Central memory CD4-positive, alpha-beta T cell (primary cell): ENCODE measurements at regions not wholly inside any gene's neighbourhood (a gene's known extent, or its start where the extent isn't known, plus 50 kb on each side); places are given as distances from the start of the nearest gene placed in this dataset.

ENCODE experiments used
- DNase-seq: peaks from one replicate; pipeline ENCODE4 v3.0.0; 2022

DNA sequence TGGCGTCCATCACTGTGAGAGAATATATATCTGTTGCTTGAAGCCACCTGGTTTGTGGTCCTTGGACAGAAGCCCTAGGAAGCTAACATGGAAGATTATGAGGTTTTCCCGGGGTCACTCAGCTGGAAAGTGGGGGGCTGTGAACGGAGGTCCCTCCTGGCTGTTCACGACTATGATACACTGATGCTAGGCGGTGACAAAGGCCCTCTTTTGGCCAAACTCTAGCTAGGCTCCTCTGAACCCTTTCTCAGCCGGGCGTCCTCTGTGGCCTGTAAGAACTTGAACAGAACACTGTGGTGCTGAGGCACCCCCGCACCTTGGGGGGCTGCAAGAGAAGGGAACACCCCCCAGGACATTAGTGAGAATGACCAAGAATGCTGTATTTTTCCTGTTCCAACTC lies 164.6 kb downstream of the TFCP2L1 start:
- no peak for DNase-seq

DNA sequence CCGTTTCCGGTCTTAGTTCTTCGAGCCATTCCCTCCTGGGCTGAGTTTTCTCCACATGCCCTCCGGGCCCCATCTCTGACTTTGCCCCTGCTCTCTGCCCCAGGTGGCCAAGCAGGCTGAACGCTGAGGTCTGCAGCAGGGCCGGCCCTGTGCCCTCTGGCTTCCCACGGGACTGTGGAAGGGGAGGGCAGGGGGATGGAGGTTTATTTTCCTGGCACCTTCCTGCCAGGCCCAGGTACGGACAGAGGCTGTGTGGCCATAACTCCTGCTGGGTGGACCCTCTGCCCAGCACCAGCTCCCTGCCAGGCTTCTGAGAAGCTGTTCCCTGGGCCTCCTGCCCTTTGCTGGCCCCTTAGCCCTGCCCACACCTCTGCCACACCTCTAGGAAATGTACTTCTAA lies 164.0 kb downstream of the TFCP2L1 start:
- no peak for DNase-seq

GRCh38 chr2:121121661-121122060 lies 163.3 kb downstream of the TFCP2L1 start:
- no peak for DNase-seq

- DNase-seq, result no peak
Measured at GRCh38 chr2:121123268-121123667, 161.7 kb downstream of the TFCP2L1 start.

DNA sequence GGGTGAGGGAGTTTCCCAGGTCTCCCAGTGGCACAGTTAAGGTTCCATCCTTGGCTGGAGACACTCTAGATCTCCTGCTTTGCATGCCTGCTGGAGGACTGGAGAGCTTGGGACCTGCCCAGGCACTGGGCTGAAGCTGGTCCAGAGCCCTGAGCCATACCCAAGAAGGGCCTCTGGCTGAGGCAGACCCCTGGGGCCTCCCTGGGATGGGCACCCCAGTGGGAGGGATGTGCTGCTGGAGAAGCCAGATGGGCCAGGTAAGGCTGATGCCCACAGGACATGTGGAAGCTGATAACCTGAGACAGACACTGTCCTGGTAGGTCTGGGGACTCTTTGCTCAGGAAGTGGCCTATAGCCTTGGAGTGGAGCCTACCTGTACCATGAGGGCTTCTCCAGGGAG lies 160.7 kb downstream of the TFCP2L1 start:
- no peak for DNase-seq

DNA sequence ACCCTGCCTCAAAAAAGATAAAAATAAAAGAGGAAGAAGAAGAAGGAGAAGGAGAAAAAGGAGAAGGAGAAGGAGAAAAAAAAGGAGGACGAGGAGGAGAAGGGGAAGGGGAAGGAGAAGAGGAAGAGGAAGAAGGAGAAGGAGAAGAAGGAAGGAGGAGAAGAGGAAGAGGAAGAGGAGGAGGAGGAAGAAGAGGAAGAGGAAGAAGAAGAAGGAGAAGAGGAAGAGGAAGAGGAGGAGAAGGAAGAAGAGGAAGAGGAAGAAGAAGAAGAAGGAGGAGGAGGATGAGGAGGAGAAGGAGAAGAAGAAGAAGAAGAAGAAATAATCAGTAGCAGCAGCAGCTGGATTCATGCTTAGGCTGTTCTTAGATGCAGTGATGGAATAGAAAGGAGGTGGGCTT lies 159.7 kb downstream of the TFCP2L1 start:
- DNase-seq, result no peak

DNA sequence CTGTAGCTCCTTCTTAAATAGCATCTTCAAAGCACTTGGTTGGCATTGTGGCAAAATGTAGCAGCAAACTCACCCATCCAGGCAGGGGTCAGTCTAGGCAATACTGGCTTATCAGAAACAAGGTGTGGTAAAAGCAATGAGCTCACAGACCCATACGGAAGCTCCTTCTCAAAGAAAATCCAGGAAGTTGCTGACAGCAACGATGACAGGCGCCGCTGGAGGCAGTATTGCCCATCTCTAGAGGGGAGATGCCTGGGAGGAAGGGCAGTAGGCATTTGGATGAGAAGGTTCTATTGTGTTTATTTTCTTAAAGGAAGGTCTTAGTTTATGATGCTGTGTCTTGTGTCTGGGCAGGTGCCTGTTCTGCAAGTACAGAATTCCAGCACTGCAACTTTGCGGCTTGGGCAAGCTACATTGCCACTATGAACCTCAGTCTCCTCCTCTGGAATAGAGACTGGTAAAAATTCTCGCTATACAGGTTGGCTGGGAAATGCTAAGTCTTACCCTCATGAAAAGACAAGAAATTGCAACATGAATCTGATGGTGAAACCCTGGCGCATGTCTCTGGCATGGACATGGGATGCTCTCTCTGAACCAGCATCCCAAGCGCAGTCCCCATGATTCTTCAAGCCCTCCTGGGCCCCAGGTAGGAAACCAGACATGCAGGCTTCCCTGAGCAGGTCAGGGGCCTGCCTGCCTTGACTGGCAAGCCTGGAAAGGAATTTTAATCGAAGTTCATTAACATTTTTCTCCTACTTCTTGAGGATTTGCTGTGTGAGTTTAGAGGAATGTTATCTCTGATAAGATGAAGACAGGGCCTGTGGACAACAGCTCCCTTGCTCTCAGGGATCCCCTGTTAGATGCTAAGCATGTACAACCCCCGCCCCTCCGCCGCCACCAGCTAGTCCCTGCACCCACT lies 156.0 kb downstream of the TFCP2L1 start:
- DNase-seq, result no peak

- DNase-seq, result no peak
Measured at GRCh38 chr2:121129692-121130091, 155.3 kb downstream of the TFCP2L1 start.

- DNase-seq, result no peak
Measured at GRCh38 chr2:121130301-121130850, 154.6 kb downstream of the TFCP2L1 start.

GRCh38 chr2:121131375-121131774 lies 153.6 kb downstream of the TFCP2L1 start:
- no peak for DNase-seq

DNA sequence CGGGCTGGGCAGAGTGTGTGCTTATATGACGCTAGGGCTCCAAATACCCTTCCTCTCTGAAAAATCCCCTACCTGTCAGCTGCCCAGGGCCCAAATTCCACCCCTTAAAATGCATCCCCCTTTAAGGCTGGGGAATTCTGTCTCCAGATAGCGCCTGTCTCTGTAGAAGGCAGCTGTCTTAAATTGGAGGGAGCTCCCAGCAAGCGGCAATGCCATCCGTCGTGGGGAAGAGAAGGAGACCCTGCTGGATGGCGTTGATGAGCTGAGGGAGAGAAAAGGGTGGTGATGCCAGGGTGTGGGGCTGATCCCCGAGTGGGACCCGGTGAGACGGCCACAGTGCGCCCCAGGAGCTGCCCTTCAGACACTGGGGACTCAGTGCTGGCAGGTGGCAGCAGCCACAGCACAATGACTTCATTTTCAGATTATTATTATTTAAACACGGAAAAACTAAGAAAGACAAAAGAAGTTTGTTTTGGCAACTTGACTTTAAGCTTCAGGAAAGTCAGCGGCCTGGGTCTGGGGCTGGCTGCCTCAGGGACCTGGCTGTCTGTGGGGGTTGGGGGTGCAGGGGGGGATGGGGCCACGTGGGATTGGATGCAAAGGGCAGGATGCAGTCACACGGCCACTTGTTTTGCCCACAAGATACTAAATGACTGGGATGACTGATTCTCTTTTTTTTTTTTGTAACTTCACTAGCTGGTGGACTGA lies 152.8 kb downstream of the TFCP2L1 start:
- no peak for DNase-seq

DNA sequence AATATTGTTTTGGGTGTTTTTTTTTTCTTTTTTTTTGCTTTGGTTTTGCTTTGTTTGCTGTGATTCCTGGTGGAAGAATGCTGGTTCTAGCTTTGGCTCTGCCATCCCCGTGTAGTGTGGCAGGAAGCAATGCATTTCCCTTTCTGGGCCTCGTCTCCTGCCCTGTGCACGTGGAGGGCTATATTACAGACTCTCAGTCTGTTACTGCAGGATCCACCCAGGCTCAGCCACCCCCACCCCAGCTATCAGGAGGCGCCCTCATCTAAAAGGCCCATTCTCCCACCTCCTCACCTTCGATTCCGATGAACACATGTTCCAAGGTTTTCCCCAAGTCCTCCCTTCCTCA lies 152.3 kb downstream of the TFCP2L1 start:
- DNase-seq, result no peak

GRCh38 chr2:121133551-121134319 lies 151.3 kb downstream of the TFCP2L1 start:
- no peak for DNase-seq

DNA sequence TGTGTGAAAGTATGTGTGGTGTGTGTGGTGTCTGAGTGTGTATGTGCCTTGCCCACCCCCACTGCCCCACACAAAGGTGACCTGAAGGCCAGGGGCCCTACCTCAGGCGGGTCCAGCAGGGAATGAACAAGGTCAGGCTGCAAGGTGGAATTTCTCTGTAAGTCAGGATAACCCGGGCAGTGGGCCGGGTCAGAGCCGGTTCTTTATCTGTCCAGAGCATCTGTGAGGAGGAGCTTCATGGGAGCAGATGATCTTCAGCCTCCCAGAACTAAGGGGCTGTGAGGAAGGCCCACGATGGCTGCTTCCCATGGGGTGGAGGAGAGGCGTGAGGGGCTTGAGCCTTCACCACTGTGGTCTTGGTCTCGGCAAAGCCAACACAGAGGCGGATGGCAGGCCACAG lies 150.3 kb downstream of the TFCP2L1 start:
- DNase-seq, result no peak

DNA sequence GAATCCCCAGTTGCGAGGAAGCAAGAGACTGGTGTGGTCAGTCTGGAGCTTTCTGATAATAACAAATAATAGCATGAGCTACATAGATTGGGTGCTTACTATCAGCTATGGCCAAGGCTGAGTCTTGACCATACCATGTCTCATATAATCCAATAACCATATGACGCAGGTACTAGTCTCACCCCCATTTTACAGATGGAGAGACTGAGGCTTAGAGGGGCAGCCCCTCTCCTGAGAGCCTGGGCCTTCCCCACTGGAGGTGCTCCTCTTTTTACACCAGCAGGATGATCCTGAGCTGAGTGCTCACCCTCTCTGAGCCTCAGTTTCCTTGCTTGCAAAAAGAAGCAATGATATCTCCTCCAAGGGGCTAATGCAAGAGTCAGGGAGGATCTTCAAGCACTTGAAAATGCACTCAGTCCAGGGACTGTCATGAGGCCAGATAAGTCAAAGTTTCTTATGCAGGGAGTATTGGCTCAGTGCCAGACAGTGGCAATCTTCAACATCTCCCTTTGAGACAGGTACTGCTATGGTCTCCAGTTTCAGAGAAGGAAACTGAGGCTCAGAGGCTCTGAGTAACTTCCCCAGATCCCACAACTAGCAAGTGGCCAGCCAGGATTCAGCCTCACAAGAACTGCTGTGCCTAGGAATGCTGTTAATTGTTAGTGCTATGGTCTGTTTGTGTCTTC lies 149.7 kb downstream of the TFCP2L1 start:
- DNase-seq, result no peak

- no peak for DNase-seq
Measured at GRCh38 chr2:121136323-121136722, 148.7 kb downstream of the TFCP2L1 start.

DNA sequence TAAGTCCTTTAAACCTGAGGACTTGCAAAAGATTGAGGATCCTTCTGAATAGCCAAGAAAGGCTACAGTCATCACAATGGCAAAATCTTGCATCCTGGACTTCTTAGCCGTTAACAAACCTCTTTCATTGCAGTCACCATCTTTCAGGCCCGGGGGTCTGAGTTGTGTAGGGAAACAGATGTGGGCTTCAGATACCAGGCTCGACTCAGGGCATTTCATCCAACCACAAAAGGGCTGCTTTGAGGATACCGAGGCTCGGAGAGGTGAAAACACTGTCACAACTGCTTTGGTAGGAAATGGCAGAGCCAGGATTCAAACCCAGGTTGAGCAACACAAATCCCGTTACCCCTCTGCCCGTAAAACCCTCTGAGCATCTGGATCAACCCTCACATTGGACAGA lies 147.4 kb downstream of the TFCP2L1 start:
- no peak for DNase-seq

DNA sequence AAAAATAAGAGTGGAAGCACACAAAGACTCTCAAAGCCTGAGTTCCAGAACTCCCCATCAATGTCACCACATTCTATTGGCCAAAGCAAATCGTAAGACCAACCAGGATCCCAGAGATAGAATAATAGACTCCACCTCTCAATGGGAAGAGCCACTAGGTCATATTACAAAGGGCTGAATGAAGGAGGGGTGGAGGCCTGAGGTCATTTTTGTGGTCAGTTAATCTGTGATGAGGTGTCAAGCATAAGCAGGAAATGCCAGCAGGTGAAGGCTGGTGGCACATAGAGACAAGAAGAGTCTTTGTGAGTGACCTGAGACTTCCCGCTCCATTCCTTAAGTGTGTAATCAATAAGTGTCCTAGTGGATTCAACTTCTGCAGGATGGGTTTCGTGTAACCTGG lies 144.3 kb downstream of the TFCP2L1 start:
- DNase-seq, result no peak

- no peak for DNase-seq
Measured at GRCh38 chr2:121142452-121142851, 142.6 kb downstream of the TFCP2L1 start.

- DNase-seq, result no peak
Measured at GRCh38 chr2:121144111-121144510, 140.9 kb downstream of the TFCP2L1 start.

- no peak for DNase-seq
Measured at GRCh38 chr2:121146630-121147029, 138.4 kb downstream of the TFCP2L1 start.

GRCh38 chr2:121147766-121148165 lies 137.2 kb downstream of the TFCP2L1 start:
- DNase-seq, result no peak

- no peak for DNase-seq
Measured at GRCh38 chr2:121148481-121148880, 136.5 kb downstream of the TFCP2L1 start.
